CD4-positive, CD25-positive, alpha-beta regulatory T cell (primary cell): ENCODE measurements at regions not wholly inside any gene's neighbourhood (a gene's known extent, or its start where the extent isn't known, plus 50 kb on each side); places are given as distances from the start of the nearest gene placed in this dataset.

Experiments used
- ATAC-seq, 2 donors: fragments of 150-1000 bp; cut with Tn5 transposase; one replicate each; pipeline ENCODE4 v1.10.0; 2021; ENCODE audit warnings: low read depth in 2 of 2, moderate number of reproducible peaks in 2 of 2, moderate library complexity in 1 of 2
- DNase-seq, 3 donors: peaks; one replicate each; pipeline versions ENCODE4 v3.0.0 to v3.0.0-alpha.2; 2012 to 2022; ENCODE audit warnings: mixed read lengths in 1 of 3
- H3K27ac ChIP-seq: one replicate; pipeline ENCODE4 v1.7.0; 2013; ENCODE audit warnings: mild to moderate bottlenecking, low read length; ENCODE audit not compliant: insufficient read depth, poor library complexity, severe bottlenecking
- H3K27me3 ChIP-seq: one replicate; pipeline ENCODE4 v1.7.0; 2013; ENCODE audit warnings: low read length; ENCODE audit not compliant: control insufficient read depth, insufficient read depth
- H3K36me3 ChIP-seq: one replicate; pipeline ENCODE4 v1.7.0; 2013; ENCODE audit warnings: mild to moderate bottlenecking, low read length, moderate library complexity; ENCODE audit not compliant: control insufficient read depth, insufficient read depth
- H3K4me1 ChIP-seq: 2 replicates; pipeline ENCODE4 v1.7.0; 2013; ENCODE audit warnings: mild to moderate bottlenecking, low read length; ENCODE audit not compliant: insufficient read depth, control insufficient read depth, poor library complexity, severe bottlenecking
- H3K4me3 ChIP-seq: one replicate; pipeline ENCODE4 v1.7.0; 2013; ENCODE audit warnings: low read depth, mild to moderate bottlenecking, low read length, moderate library complexity
- H3K9me3 ChIP-seq, 2 experiments: 1 replicate in 1 of 2; 2 replicates in 1 of 2; pipeline ENCODE4 v1.7.0; 2013; ENCODE audit warnings: low read length in 2 of 2, mild to moderate bottlenecking in 1 of 2, moderate library complexity in 1 of 2; ENCODE audit not compliant: control insufficient read depth in 2 of 2
- H3K27ac Mint-ChIP-seq, 3 donors: one replicate each; pipeline ENCODE4 v1.8.0; 2020 to 2022; ENCODE audit warnings: mild to moderate bottlenecking in 3 of 3, mixed read lengths in 3 of 3, moderate library complexity in 2 of 3
- H3K27me3 Mint-ChIP-seq: one replicate; pipeline ENCODE4 v1.8.0; 2022; ENCODE audit warnings: mild to moderate bottlenecking, mixed read lengths
- H3K36me3 Mint-ChIP-seq: one replicate; pipeline ENCODE4 v1.8.0; 2020; ENCODE audit warnings: mixed read lengths
- H3K4me1 Mint-ChIP-seq, 4 donors: one replicate each; pipeline ENCODE4 v1.8.0; 2020 to 2022; ENCODE audit warnings: mixed read lengths in 4 of 4, mild to moderate bottlenecking in 1 of 4
- H3K4me3 Mint-ChIP-seq, 4 donors: one replicate each; pipeline ENCODE4 v1.8.0; 2020 to 2022; ENCODE audit warnings: mild to moderate bottlenecking in 4 of 4, mixed read lengths in 4 of 4, moderate library complexity in 3 of 4
- H3K9me3 Mint-ChIP-seq, 7 donors: one replicate each; pipeline ENCODE4 v1.8.0; 2020 to 2022; ENCODE audit warnings: mixed read lengths in 7 of 7, mild to moderate bottlenecking in 3 of 7, moderate library complexity in 2 of 7

DNA sequence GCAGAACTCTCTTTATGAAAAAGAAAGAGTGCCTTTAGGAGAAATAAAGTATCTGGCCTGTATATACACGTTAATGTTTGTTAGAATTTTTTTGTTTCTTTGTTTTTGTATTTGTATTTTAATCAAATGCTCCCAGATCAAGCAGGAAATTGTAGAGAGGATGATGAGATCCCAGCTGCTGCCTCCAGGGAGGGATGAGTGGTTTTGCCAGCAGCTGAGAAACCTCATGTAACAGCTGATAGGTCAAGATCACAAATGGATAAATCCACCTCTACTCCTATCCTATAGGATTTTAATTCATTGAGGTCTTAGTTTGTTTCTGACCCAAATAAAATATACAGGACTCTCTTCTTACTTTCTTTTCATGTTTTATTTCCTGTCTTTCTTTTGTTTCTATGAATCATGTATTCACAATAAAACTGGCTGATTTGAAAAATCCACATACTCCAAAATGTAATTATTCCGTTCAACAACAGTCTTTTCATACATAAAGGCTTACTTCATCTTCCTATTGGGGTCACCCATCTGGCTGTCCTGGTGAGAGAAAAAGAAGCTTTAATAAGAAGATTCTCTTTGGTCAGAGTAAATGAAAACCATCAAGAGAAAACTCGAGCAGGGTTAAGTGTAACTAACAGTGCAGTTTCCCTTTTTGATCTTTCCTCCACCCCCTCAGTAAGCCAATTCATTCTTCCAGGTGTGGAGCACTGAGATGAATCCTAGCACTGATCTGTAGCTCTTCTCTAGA lies 129.3 kb upstream of the PLPPR5 start:
- Mint-ChIP-seq H3K36me3 (no peaks in the 10 kb centered on the region), H3K4me3 (no peak overlapping the region), H3K27ac (no peak overlapping the region), H3K9me3 (peaks cover 0 to 4% (median 0%) of the 10 kb centered on the region in 7 donors), H3K27me3 (peaks cover 5% of the 10 kb centered on the region), H3K4me1 (no peaks in the 10 kb centered on the region)
- ATAC-seq = no peak
- no peaks in the 10 kb centered on the region for H3K4me1 ChIP-seq
- H3K36me3 ChIP-seq = no peaks in the 10 kb centered on the region
- H3K4me3 ChIP-seq = no peak overlapping the region
- H3K27ac ChIP-seq = no peak overlapping the region
- no peaks in the 10 kb centered on the region for H3K27me3 ChIP-seq
- H3K9me3 ChIP-seq = no peaks in the 10 kb centered on the region
- no peak for DNase-seq

DNA sequence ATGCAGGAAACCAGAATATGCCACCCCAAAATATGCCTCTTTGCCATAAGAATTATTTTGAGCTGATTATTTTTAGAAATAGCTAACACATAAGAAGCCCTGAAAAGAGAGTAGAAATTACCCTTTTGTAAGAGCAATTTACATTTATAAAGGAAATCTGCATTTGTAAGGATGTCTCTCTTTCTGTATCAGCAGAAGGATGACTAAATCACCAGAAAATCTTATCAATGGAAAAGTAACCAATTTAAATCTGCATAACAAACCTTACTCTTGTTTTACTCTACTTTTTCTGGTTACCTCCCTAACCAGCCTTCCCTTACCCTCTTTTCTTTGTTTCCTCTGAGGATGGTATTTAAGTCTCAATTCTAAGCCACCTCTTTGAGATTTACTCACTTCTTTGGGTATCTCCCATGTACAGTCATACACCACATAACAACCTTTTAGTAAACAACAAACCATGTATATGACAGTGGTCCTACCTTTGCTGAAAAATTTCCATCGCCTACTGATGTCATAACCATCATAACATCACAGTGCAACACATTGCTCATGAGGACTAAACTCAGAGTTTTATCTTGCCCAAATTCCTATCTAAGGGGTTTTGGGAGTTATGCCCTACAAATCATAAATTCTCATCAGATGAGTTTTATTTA lies 126.6 kb upstream of the PLPPR4 start:
- no peaks in the 10 kb centered on the region for H3K4me1 ChIP-seq
- H3K36me3 Mint-ChIP-seq = no peaks in the 10 kb centered on the region

DNA sequence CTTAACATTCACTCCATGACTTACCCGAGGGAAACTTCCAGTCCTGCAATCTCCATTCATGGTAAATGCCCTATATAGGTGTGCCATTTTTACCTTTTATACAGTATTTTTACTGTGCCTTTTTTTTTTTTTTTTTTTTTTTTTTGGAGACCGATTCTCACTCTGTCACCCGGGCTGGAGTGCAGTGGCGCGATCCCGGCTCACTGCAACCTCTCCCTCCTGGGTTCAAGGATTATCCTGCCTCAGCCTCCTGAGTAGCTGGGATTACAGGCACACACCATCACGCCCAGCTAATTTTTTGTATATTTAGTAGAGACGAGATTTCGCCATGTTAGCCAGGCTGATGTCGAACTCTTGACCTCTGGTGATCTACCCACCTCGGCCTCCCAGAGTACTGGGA lies 124.4 kb upstream of the PLPPR4 start:
- Histone ChIP-seq H3K4me3 (no peak overlapping the region), H3K27ac (no peak overlapping the region), H3K4me1 (no peaks in the 10 kb centered on the region), H3K36me3 (no peaks in the 10 kb centered on the region), H3K9me3 (no peaks in the 10 kb centered on the region), H3K27me3 (peaks cover 2% of the 10 kb centered on the region)
- no peaks in the 10 kb centered on the region for H3K4me1 Mint-ChIP-seq
- DNase-seq (no peak), ATAC-seq (no peak)
- H3K36me3 Mint-ChIP-seq = no peaks in the 10 kb centered on the region
- H3K9me3 Mint-ChIP-seq = peaks cover 0 to 4% (median 0%) of the 10 kb centered on the region in 7 donors
- H3K27me3 Mint-ChIP-seq = no peaks in the 10 kb centered on the region
- H3K4me3 Mint-ChIP-seq = no peak overlapping the region
- no peak overlapping the region for H3K27ac Mint-ChIP-seq

More for the DNA sequence above, 126.6 kb upstream of the PLPPR4 start:
- Mint-ChIP-seq H3K4me3 (no peak overlapping the region), H3K27me3 (peaks cover 5% of the 10 kb centered on the region), H3K4me1 (no peaks in the 10 kb centered on the region), H3K9me3 (peaks cover 0 to 4% (median 0%) of the 10 kb centered on the region in 7 donors), H3K27ac (no peak overlapping the region)
- no peak overlapping the region for H3K4me3 ChIP-seq
- H3K27ac ChIP-seq = no peak overlapping the region
- ATAC-seq (no peak), DNase-seq (no peak)
- H3K9me3 ChIP-seq = no peaks in the 10 kb centered on the region
- H3K36me3 ChIP-seq = no peaks in the 10 kb centered on the region
- no peaks in the 10 kb centered on the region for H3K27me3 ChIP-seq

DNA sequence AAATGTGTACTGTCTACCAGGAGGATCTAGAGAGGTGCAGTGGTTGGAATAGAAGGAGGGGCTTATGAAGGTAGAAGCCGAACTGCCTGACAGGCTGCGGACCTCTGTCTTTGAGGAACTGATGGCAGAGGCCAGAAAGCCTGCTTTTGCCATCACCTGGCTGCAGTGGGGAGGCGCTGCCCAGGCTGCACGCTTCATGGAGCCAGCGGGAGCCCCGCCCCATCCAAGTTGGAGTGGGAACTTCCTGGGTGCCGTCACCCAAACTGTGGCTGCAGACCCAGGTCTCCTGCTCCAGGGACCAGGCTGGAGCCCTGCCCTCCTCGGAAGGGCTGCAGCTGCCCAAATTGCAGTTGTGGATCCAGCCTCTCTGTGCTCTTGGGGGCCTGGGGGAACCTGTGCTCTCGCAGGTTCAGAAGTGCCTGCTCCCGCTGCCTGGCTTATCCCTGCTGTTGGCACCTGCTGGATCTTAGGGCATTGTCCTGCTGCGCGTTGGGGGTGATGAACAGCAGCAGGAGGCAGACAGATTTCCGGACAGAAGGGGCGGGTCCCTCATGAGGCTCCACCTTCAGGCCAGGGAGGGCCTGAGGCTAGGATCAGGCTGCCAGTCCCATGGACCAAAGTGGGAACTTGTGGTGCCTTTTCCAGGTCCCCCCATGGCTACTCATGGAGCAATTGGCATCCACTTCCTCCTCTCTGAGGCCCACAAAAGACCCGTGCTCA lies 118.0 kb upstream of the PLPPR4 start:
- H3K36me3 ChIP-seq = no peaks in the 10 kb centered on the region
- Mint-ChIP-seq H3K4me3 (no peak overlapping the region), H3K4me1 (no peaks in the 10 kb centered on the region), H3K27ac (no peak overlapping the region), H3K36me3 (no peaks in the 10 kb centered on the region), H3K9me3 (no peaks in the 10 kb centered on the region), H3K27me3 (no peaks in the 10 kb centered on the region)
- no peaks in the 10 kb centered on the region for H3K4me1 ChIP-seq
- no peak overlapping the region for H3K27ac ChIP-seq
- DNase-seq (no peak), ATAC-seq (no peak)
- peaks cover 2% of the 10 kb centered on the region for H3K27me3 ChIP-seq
- no peaks in the 10 kb centered on the region for H3K9me3 ChIP-seq
- no peak overlapping the region for H3K4me3 ChIP-seq

DNA sequence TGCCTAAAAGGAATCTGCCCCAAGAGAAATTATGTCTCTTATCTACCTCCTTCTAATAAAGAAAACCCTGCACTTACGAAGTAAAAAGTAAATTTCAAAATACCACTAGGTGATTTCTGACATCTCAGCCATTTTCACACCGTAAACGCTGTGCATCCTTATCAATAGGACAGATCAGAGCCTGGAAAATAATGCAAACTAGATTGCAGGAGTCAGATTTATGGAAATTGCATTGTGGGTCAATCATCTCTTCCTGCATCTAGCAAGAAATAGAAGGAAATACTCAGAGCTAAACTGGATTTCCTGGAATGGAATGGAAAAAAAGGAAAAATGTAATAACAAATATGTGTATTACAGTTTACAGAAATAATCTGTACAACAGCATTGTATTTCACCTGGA lies 114.3 kb upstream of the PLPPR4 start:
- no peak overlapping the region for H3K27ac Mint-ChIP-seq
- ATAC-seq (no peak), DNase-seq (no peak)
- H3K36me3 Mint-ChIP-seq = no peaks in the 10 kb centered on the region
- H3K36me3 ChIP-seq = no peaks in the 10 kb centered on the region
- H3K27me3 ChIP-seq = no peaks in the 10 kb centered on the region
- no peak overlapping the region for H3K4me3 ChIP-seq
- no peak overlapping the region for H3K27ac ChIP-seq
- no peaks in the 10 kb centered on the region for H3K27me3 Mint-ChIP-seq
- H3K4me1 Mint-ChIP-seq = no peaks in the 10 kb centered on the region
- H3K4me3 Mint-ChIP-seq = no peak overlapping the region
- H3K9me3 ChIP-seq = no peaks in the 10 kb centered on the region
- H3K4me1 ChIP-seq = no peaks in the 10 kb centered on the region
- peaks cover 0 to 1% (median 0%) of the 10 kb centered on the region in 7 donors for H3K9me3 Mint-ChIP-seq

DNA sequence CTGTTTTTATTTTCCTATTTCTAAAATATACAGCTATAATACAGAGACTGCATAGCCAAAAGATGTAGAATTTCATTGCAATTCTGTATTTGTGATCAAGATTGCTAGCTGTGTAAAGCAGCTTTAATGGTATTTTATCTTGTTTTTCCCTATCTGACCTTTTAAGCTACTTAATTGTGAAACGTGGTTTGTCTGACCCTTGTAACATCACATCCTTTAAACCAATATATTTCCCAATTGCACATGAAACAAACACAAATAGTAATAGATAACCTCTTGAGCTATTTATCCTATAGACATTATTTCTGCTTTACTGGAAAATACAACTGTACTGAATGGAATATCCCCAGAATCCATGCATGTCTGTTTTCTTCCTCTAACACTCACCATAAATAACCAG lies 112.2 kb upstream of the PLPPR4 start:
- Histone ChIP-seq H3K9me3 (no peaks in the 10 kb centered on the region), H3K4me1 (no peaks in the 10 kb centered on the region), H3K27ac (no peak overlapping the region), H3K27me3 (no peaks in the 10 kb centered on the region), H3K36me3 (no peaks in the 10 kb centered on the region), H3K4me3 (no peak overlapping the region)
- no peak overlapping the region for H3K27ac Mint-ChIP-seq
- peaks cover 0 to 2% (median 0%) of the 10 kb centered on the region in 7 donors for H3K9me3 Mint-ChIP-seq
- H3K27me3 Mint-ChIP-seq = no peaks in the 10 kb centered on the region
- no peaks in the 10 kb centered on the region for H3K4me1 Mint-ChIP-seq
- ATAC-seq = no peak
- no peak for DNase-seq
- H3K4me3 Mint-ChIP-seq = no peak overlapping the region
- no peaks in the 10 kb centered on the region for H3K36me3 Mint-ChIP-seq

DNA sequence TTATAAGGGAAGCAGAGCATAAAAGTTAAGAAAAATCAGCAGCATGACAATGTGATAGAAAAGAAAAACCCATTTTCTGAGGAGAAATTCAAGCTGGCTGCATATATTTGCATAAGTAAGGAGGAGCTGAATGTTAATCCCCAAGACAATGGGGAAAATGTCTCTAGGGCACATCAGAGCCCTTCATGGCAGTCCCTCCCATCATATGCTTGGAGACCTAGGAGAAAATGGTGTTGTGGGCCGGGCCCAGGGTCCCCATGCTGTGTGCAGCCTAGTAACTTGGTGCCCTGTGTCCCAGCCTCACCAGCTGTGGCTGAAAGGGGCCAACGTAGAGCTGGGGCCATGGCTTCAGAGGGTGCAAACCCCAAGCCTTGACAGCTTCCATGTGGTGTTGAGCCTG lies 100.6 kb upstream of the PLPPR4 start:
- H3K36me3 Mint-ChIP-seq = no peaks in the 10 kb centered on the region
- H3K4me3 ChIP-seq = no peak overlapping the region
- no peak overlapping the region for H3K27ac ChIP-seq
- no peaks in the 10 kb centered on the region for H3K4me1 ChIP-seq
- no peak overlapping the region for H3K27ac Mint-ChIP-seq
- peaks cover 0 to 10% (median 2%) of the 10 kb centered on the region in 7 donors for H3K9me3 Mint-ChIP-seq
- H3K9me3 ChIP-seq = no peaks in the 10 kb centered on the region
- ATAC-seq (no peak), DNase-seq (no peak)
- H3K27me3 Mint-ChIP-seq = peaks cover 10% of the 10 kb centered on the region
- no peaks in the 10 kb centered on the region for H3K36me3 ChIP-seq
- no peaks in the 10 kb centered on the region for H3K4me1 Mint-ChIP-seq
- H3K27me3 ChIP-seq = no peaks in the 10 kb centered on the region
- no peak overlapping the region for H3K4me3 Mint-ChIP-seq
